Cardiac fibroblast (primary cell): ENCODE measurements at regions not wholly inside any gene's neighbourhood (a gene's known extent, or its start where the extent isn't known, plus 50 kb on each side); places are given as distances from the start of the nearest gene placed in this dataset.

Experiments
- DNase-seq, 2 donors: peaks; one replicate each; pipeline versions ENCODE4 v3.0.0 to v3.0.0-alpha.2; 2010; ENCODE audit warnings: low read depth in 2 of 2
- H3K4me3 ChIP-seq, 2 donors: replicated peaks in 1 of 2; 1 replicate in 1 of 2; 2 replicates in 1 of 2; pipeline ENCODE4 v1.5.1; 2011; ENCODE audit warnings: low read depth in 2 of 2, low read length in 2 of 2, mild to moderate bottlenecking in 2 of 2, moderate library complexity in 1 of 2
- TF ChIP-seq, protein P1 (sequence below): IDR thresholded peaks from one replicate; pipeline ENCODE4 v1.5.1; 2011; ENCODE audit warnings: low read depth, mild to moderate bottlenecking, low read length, inconsistent platforms

DNA sequence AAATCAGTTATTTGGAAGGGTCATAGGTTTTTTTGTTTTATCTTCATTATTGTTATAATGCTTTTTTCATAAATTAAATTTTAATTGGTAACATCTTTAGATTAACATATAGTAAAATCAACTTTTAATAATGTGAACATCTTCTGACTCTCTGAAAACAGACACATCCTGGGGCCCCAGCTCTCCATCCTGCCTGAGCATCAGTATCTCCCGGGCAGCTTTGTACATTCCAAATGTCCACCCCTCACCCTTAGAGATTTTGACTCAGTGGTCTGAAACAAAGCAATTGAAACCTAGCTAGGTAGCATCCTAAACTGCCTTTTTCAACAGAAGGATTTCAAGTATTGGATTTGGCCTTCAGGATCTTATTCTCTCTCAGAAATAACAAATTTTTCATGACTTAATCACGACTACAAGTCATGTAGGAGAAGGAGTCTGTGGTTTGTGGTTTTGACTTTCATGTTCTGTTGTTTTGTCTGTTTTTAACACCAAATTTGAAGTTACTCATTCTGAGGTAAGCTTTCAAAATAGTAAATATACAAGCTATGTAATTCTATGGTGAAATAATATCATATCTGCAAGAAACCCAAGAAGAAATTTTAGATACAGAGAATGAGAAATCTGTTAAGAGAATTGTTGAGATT is 147.3 kb upstream of the UBE2E2 start:
- no peak overlapping the region for H3K4me3 ChIP-seq
- DNase-seq: peak; percentile 68 to 93
- TF ChIP-seq, protein P1, sequence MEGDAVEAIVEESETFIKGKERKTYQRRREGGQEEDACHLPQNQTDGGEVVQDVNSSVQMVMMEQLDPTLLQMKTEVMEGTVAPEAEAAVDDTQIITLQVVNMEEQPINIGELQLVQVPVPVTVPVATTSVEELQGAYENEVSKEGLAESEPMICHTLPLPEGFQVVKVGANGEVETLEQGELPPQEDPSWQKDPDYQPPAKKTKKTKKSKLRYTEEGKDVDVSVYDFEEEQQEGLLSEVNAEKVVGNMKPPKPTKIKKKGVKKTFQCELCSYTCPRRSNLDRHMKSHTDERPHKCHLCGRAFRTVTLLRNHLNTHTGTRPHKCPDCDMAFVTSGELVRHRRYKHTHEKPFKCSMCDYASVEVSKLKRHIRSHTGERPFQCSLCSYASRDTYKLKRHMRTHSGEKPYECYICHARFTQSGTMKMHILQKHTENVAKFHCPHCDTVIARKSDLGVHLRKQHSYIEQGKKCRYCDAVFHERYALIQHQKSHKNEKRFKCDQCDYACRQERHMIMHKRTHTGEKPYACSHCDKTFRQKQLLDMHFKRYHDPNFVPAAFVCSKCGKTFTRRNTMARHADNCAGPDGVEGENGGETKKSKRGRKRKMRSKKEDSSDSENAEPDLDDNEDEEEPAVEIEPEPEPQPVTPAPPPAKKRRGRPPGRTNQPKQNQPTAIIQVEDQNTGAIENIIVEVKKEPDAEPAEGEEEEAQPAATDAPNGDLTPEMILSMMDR: no peak

GRCh38 chr3:23062582-23062981 is 140.5 kb upstream of the UBE2E2 start:
- H3K4me3 ChIP-seq: no peak overlapping the region
- TF ChIP-seq, protein P1: no peak
- no peak for DNase-seq

GRCh38 chr3:23062982-23063381 is 140.1 kb upstream of the UBE2E2 start:
- TF ChIP-seq, protein P1: no peak
- no peak overlapping the region for H3K4me3 ChIP-seq
- no peak for DNase-seq

- DNase-seq: no peak
- no peak overlapping the region for H3K4me3 ChIP-seq
- TF ChIP-seq, protein P1: no peak
Observed at GRCh38 chr3:23067116-23067515, 136.0 kb upstream of the UBE2E2 start.

- TF ChIP-seq, protein P1: no peak
- no peak for DNase-seq
Observed at GRCh38 chr3:23068016-23068728, 135.0 kb upstream of the UBE2E2 start.

DNA sequence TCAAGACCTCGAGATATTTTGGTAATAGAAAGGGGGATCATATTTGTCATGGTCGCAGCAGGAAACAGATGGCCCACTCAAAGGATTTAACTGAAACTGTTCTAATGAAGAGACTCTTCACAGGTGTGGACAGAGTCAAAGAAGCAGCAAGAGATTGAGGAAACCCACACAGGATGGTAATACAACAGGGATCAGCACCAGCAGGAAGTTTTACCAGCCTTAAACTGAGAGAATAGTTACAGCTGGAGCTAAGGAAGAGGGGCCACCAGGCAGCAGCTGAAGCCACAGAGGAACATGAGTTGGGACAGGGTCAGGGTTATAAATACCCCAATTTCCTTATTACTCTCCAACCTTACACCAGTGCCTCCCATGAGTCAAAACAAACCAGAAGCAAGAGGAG is 131.8 kb upstream of the UBE2E2 start:
- TF ChIP-seq, protein P1: no peak
- DNase-seq: no peak
- no peak overlapping the region for H3K4me3 ChIP-seq

More at GRCh38 chr3:23068016-23068728, 135.0 kb upstream of the UBE2E2 start:
- H3K4me3 ChIP-seq: no peak overlapping the region

DNA sequence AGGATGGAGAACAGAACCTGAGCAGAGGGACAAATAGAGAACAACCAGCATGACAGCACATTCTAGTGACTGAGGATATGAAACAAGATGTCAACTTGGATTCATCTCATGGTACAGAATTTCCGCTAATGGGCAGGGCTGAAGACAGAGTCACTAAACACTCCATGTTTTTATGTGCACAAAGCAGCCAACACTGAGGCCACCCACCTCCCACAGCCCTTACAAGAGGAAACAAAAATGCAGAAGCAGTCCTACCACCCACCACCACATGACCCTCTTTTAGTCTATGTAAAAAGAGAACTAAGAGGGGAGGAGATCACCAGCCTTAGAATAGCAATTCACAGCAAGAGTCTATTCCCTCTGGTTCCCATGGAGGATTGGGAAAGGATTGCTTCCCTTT is 131.4 kb upstream of the UBE2E2 start:
- no peak overlapping the region for H3K4me3 ChIP-seq
- TF ChIP-seq, protein P1: no peak
- no peak for DNase-seq
